HEK293 (cell line): ENCODE measurements at regions not wholly inside any gene's neighbourhood (a gene's known extent, or its start where the extent isn't known, plus 50 kb on each side); places are given as distances from the start of the nearest gene placed in this dataset.

Experiments
- CTCF ChIA-PET: fragments of 350-600 bp; formaldehyde crosslinking; extraction: SDS; loops from one replicate; lab custom pipeline; 2021; ENCODE audit warnings: antibody characterized with exemption; lab: Yijun Ruan, JAX
- POLR2A ChIA-PET: fragments of 300-600 bp; formaldehyde crosslinking; extraction: SDS; loops from one replicate; lab custom pipeline; 2020; ENCODE audit warnings: antibody characterized with exemption, inconsistent platforms; lab: Yijun Ruan, JAX
- H3K27ac ChIP-seq: fragments of 200-500 bp; sonication (Bioruptor generic); 2 replicates; pipeline ENCODE4 v1.5.1; 2014; ENCODE audit warnings: low read depth, low read length, control low read depth, inconsistent platforms; ENCODE audit errors: extremely low read depth
- H3K36me3 ChIP-seq, 2 experiments: fragments of 200-500 bp in 1 of 2; sonication (Bioruptor generic) in 1 of 2; 1 replicate in 1 of 2; 2 replicates in 1 of 2; pipeline ENCODE4 v1.5.1; 2014 to 2017; ENCODE audit warnings: inconsistent platforms in 2 of 2, low read length in 2 of 2; ENCODE audit not compliant: control insufficient read depth in 2 of 2, insufficient read depth in 1 of 2
- H3K4me1 ChIP-seq: fragments of 200-500 bp; sonication (Bioruptor generic); 2 replicates; pipeline ENCODE4 v1.5.1; 2014; ENCODE audit warnings: mild to moderate bottlenecking, low read length, inconsistent platforms; ENCODE audit not compliant: control insufficient read depth, insufficient read depth
- H3K4me3 ChIP-seq: 2 replicates; pipeline ENCODE4 v1.5.1; 2011; ENCODE audit warnings: low read depth, mild to moderate bottlenecking, control low read depth, low read length, moderate library complexity
- H3K9me3 ChIP-seq: fragments of 200-500 bp; sonication (Bioruptor generic); 2 replicates; pipeline ENCODE4 v1.5.1; 2014; ENCODE audit warnings: low read depth, low read length, inconsistent platforms; ENCODE audit not compliant: control insufficient read depth, insufficient read depth
- FEZF1 ChIP-seq: fragments of 450-650 bp; formaldehyde crosslinking; IDR thresholded peaks from 2 replicates; pipeline ENCODE4 v1.5.1; 2016; ENCODE audit warnings: missing biosample characterization, missing genetic modification characterization
- GFI1B ChIP-seq: fragments of 450-650 bp; formaldehyde crosslinking; IDR thresholded peaks from 2 replicates; pipeline ENCODE4 v1.5.1; 2016; ENCODE audit warnings: missing biosample characterization, missing genetic modification characterization
- GLIS2 ChIP-seq: fragments of 450-650 bp; formaldehyde crosslinking; IDR thresholded peaks from 2 replicates; pipeline ENCODE4 v1.5.1; 2016; ENCODE audit warnings: missing biosample characterization, missing genetic modification characterization
- HOXA7 ChIP-seq: sonication (generic); formaldehyde crosslinking; IDR thresholded peaks from 2 replicates; pipeline ENCODE4 v1.8.1; 2022; ENCODE audit warnings: missing genetic modification reagents, borderline replicate concordance
- HOXD13 ChIP-seq: sonication (generic); formaldehyde crosslinking; IDR thresholded peaks from 2 replicates; pipeline ENCODE4 v1.8.0; 2022; ENCODE audit warnings: missing genetic modification reagents, borderline replicate concordance
- PRDM1 ChIP-seq: fragments of 450-650 bp; formaldehyde crosslinking; IDR thresholded peaks from 2 replicates; pipeline ENCODE4; 2016; ENCODE audit warnings: missing biosample characterization, missing genetic modification characterization
- SP3 ChIP-seq: fragments of 450-650 bp; formaldehyde crosslinking; IDR thresholded peaks from 2 replicates; pipeline ENCODE4 v1.5.1; 2016; ENCODE audit warnings: missing biosample characterization, missing genetic modification characterization
- TCF7L2 ChIP-seq: IDR thresholded peaks from 2 replicates; pipeline ENCODE4 v1.6.1; 2011; ENCODE audit warnings: low read depth, mild to moderate bottlenecking, inconsistent platforms, low read length, moderate library complexity, borderline replicate concordance
- ZBTB7A ChIP-seq: fragments of 450-650 bp; formaldehyde crosslinking; IDR thresholded peaks from 2 replicates; pipeline ENCODE4 v1.5.1; 2016; ENCODE audit warnings: low read depth, missing biosample characterization, missing genetic modification characterization
- ZFP37 ChIP-seq: fragments of 450-650 bp; formaldehyde crosslinking; IDR thresholded peaks from 2 replicates; pipeline ENCODE4 v1.5.1; 2016; ENCODE audit warnings: missing biosample characterization, missing genetic modification characterization
- ZNF10 ChIP-seq: fragments of 450-650 bp; formaldehyde crosslinking; IDR thresholded peaks from 2 replicates; pipeline ENCODE4 v1.5.1; 2017; ENCODE audit warnings: missing biosample characterization, missing genetic modification characterization
- ZNF138 ChIP-seq: fragments of 450-650 bp; formaldehyde crosslinking; IDR thresholded peaks from 2 replicates; pipeline ENCODE4 v1.5.1; 2016; ENCODE audit warnings: missing biosample characterization, missing genetic modification characterization, borderline replicate concordance
- ZNF146 ChIP-seq: fragments of 450-650 bp; formaldehyde crosslinking; IDR thresholded peaks from 2 replicates; pipeline ENCODE4 v1.5.1; 2016; ENCODE audit warnings: missing biosample characterization, missing genetic modification characterization
- ZNF157 ChIP-seq: fragments of 450-650 bp; formaldehyde crosslinking; IDR thresholded peaks from 2 replicates; pipeline ENCODE4 v1.5.1; 2016; ENCODE audit warnings: missing biosample characterization, missing genetic modification characterization
- ZNF324 ChIP-seq: fragments of 450-650 bp; formaldehyde crosslinking; IDR thresholded peaks from 2 replicates; pipeline ENCODE4 v1.5.1; 2016; ENCODE audit warnings: missing biosample characterization, missing genetic modification characterization
- ZNF366 ChIP-seq: fragments of 450-650 bp; formaldehyde crosslinking; conservative IDR thresholded peaks from 2 replicates; pipeline ENCODE4 v1.5.1; 2016; ENCODE audit warnings: missing biosample characterization, missing genetic modification characterization
- ZNF391 ChIP-seq: fragments of 450-650 bp; formaldehyde crosslinking; IDR thresholded peaks from 2 replicates; pipeline ENCODE4 v1.5.1; 2016; ENCODE audit warnings: low read depth, missing biosample characterization, missing genetic modification characterization, borderline replicate concordance
- ZNF426 ChIP-seq: fragments of 450-650 bp; formaldehyde crosslinking; IDR thresholded peaks from 2 replicates; pipeline ENCODE4 v1.5.1; 2017; ENCODE audit warnings: missing biosample characterization, missing genetic modification characterization, mild to moderate bottlenecking, inconsistent platforms, moderate library complexity
- ZNF549 ChIP-seq: fragments of 450-650 bp; IDR thresholded peaks from 2 replicates; pipeline ENCODE4 v1.5.1; 2018; ENCODE audit warnings: missing biosample characterization, missing genetic modification characterization, mild to moderate bottlenecking, inconsistent platforms, moderate library complexity
- ZNF585B ChIP-seq: fragments of 450-650 bp; formaldehyde crosslinking; IDR thresholded peaks from 2 replicates; pipeline ENCODE4 v1.5.1; 2016; ENCODE audit warnings: missing biosample characterization, missing genetic modification characterization
- ZNF610 ChIP-seq: fragments of 450-650 bp; formaldehyde crosslinking; IDR thresholded peaks from 2 replicates; pipeline ENCODE4 v1.5.1; 2016; ENCODE audit warnings: missing biosample characterization, missing genetic modification characterization, borderline replicate concordance
- TF ChIP-seq, protein P1 (sequence below): fragments of 450-650 bp; formaldehyde crosslinking; IDR thresholded peaks from 2 replicates; pipeline ENCODE4 v1.5.1; 2017; ENCODE audit warnings: missing biosample characterization, missing genetic modification characterization
- TF ChIP-seq, protein P2 (sequence below): fragments of 450-650 bp; formaldehyde crosslinking; IDR thresholded peaks from 2 replicates; pipeline ENCODE4 v1.5.1; 2017; ENCODE audit warnings: missing biosample characterization, missing genetic modification characterization
- TF ChIP-seq, protein P3 (sequence below): fragments of 450-650 bp; formaldehyde crosslinking; IDR thresholded peaks from 2 replicates; pipeline ENCODE4 v1.5.1; 2016; ENCODE audit warnings: missing biosample characterization, missing genetic modification characterization
- TF ChIP-seq, protein P4 (sequence below): fragments of 450-650 bp; formaldehyde crosslinking; IDR thresholded peaks from 2 replicates; pipeline ENCODE4 v1.5.1; 2016; ENCODE audit warnings: missing biosample characterization, missing genetic modification characterization
- TF ChIP-seq, protein P5 (sequence below): fragments of 450-650 bp; formaldehyde crosslinking; IDR thresholded peaks from 2 replicates; pipeline ENCODE4 v1.5.1; 2016; ENCODE audit warnings: missing biosample characterization, missing genetic modification characterization
- TF ChIP-seq, protein P6 (sequence below): fragments of 450-650 bp; formaldehyde crosslinking; IDR thresholded peaks from 2 replicates; pipeline ENCODE4 v1.5.1; 2016; ENCODE audit warnings: missing biosample characterization, missing genetic modification characterization

DNA sequence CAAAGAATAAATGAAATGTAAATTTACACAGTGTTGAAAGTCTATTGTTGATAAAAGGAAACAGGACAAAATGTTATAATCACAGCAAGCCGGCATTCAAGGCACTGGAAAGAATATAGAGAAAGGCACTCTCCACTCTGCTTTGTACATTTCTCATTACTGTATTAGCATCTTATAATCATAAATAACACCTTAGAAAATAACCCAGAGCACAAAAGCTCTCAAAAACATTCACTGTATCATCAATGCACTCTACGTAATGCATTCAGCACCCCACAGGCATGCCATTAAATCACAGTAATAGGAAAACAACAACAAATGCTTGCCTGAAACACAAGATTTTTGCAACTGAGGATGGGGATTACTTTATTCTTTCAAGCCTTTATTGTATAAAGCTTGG lies 75.3 kb upstream of the TRPC3 start (continued):
- TF ChIP-seq, protein P1, sequence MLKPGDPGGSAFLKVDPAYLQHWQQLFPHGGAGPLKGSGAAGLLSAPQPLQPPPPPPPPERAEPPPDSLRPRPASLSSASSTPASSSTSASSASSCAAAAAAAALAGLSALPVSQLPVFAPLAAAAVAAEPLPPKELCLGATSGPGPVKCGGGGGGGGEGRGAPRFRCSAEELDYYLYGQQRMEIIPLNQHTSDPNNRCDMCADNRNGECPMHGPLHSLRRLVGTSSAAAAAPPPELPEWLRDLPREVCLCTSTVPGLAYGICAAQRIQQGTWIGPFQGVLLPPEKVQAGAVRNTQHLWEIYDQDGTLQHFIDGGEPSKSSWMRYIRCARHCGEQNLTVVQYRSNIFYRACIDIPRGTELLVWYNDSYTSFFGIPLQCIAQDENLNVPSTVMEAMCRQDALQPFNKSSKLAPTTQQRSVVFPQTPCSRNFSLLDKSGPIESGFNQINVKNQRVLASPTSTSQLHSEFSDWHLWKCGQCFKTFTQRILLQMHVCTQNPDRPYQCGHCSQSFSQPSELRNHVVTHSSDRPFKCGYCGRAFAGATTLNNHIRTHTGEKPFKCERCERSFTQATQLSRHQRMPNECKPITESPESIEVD (tag by site-specific recombination): no peak
- no peak for TF ChIP-seq SP3 (tag by site-specific recombination)

DNA sequence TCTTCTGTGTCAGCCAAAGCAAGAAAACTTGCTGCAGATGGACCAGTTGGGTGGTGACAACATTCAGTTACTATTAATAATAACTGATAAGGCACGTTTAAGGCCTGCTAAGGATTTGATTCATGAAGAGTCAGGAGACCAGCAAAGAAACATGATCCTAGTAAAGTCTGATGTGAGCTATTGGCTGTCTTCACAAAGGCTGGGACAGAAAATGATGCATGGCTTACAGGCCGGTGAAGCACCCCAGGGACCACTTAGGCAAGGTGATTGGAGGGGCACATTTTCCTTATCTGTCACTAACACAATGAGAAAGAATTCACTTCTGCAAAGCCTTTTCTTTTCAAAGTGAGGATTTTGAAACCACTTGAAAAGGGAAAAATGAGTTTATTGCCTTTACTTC lies 65.4 kb upstream of the TRPC3 start:
- H3K4me3 ChIP-seq: no peak overlapping the region
- CTCF ChIA-PET: no interaction called here
- H3K9me3 ChIP-seq: no peaks in the 10 kb centered on the region
- no peak overlapping the region for H3K27ac ChIP-seq
- no peaks in the 10 kb centered on the region for H3K36me3 ChIP-seq
- POLR2A ChIA-PET: no interaction called here
- H3K4me1 ChIP-seq: no peaks in the 10 kb centered on the region
- TF ChIP-seq, protein P2, sequence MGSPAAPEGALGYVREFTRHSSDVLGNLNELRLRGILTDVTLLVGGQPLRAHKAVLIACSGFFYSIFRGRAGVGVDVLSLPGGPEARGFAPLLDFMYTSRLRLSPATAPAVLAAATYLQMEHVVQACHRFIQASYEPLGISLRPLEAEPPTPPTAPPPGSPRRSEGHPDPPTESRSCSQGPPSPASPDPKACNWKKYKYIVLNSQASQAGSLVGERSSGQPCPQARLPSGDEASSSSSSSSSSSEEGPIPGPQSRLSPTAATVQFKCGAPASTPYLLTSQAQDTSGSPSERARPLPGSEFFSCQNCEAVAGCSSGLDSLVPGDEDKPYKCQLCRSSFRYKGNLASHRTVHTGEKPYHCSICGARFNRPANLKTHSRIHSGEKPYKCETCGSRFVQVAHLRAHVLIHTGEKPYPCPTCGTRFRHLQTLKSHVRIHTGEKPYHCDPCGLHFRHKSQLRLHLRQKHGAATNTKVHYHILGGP (tag by site-specific recombination): no peak
- TF ChIP-seq, protein P3, sequence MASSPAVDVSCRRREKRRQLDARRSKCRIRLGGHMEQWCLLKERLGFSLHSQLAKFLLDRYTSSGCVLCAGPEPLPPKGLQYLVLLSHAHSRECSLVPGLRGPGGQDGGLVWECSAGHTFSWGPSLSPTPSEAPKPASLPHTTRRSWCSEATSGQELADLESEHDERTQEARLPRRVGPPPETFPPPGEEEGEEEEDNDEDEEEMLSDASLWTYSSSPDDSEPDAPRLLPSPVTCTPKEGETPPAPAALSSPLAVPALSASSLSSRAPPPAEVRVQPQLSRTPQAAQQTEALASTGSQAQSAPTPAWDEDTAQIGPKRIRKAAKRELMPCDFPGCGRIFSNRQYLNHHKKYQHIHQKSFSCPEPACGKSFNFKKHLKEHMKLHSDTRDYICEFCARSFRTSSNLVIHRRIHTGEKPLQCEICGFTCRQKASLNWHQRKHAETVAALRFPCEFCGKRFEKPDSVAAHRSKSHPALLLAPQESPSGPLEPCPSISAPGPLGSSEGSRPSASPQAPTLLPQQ (tag by site-specific recombination): no peak
- peak; percentile 70; the same call in 1 of the 2 replicates for TF ChIP-seq TCF7L2
- peak; percentile 59 for TF ChIP-seq FEZF1
- no peak for TF ChIP-seq ZFP37 (tag by site-specific recombination)
- no peak for TF ChIP-seq GFI1B
- TF ChIP-seq, protein P4, sequence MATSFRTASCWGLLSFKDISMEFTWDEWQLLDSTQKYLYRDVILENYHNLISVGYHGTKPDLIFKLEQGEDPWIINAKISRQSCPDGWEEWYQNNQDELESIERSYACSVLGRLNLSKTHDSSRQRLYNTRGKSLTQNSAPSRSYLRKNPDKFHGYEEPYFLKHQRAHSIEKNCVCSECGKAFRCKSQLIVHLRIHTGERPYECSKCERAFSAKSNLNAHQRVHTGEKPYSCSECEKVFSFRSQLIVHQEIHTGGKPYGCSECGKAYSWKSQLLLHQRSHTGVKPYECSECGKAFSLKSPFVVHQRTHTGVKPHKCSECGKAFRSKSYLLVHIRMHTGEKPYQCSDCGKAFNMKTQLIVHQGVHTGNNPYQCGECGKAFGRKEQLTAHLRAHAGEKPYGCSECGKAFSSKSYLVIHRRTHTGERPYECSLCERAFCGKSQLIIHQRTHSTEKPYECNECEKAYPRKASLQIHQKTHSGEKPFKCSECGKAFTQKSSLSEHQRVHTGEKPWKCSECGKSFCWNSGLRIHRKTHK (tag by site-specific recombination): no peak
- TF ChIP-seq ZNF138 (tag by site-specific recombination): no peak
- TF ChIP-seq, protein P5, sequence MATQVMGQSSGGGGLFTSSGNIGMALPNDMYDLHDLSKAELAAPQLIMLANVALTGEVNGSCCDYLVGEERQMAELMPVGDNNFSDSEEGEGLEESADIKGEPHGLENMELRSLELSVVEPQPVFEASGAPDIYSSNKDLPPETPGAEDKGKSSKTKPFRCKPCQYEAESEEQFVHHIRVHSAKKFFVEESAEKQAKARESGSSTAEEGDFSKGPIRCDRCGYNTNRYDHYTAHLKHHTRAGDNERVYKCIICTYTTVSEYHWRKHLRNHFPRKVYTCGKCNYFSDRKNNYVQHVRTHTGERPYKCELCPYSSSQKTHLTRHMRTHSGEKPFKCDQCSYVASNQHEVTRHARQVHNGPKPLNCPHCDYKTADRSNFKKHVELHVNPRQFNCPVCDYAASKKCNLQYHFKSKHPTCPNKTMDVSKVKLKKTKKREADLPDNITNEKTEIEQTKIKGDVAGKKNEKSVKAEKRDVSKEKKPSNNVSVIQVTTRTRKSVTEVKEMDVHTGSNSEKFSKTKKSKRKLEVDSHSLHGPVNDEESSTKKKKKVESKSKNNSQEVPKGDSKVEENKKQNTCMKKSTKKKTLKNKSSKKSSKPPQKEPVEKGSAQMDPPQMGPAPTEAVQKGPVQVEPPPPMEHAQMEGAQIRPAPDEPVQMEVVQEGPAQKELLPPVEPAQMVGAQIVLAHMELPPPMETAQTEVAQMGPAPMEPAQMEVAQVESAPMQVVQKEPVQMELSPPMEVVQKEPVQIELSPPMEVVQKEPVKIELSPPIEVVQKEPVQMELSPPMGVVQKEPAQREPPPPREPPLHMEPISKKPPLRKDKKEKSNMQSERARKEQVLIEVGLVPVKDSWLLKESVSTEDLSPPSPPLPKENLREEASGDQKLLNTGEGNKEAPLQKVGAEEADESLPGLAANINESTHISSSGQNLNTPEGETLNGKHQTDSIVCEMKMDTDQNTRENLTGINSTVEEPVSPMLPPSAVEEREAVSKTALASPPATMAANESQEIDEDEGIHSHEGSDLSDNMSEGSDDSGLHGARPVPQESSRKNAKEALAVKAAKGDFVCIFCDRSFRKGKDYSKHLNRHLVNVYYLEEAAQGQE (tag by site-specific recombination): no peak
- TF ChIP-seq HOXA7 (CRISPR knock-in tag): no peak
- no peak for TF ChIP-seq ZNF324 (tag by site-specific recombination)
- TF ChIP-seq ZNF610 (tag by site-specific recombination): no peak
- TF ChIP-seq ZNF391 (tag by site-specific recombination): no peak
- TF ChIP-seq GLIS2 (tag by site-specific recombination): no peak
- no peak for TF ChIP-seq ZNF549 (tag by site-specific recombination)
- TF ChIP-seq, protein P6, sequence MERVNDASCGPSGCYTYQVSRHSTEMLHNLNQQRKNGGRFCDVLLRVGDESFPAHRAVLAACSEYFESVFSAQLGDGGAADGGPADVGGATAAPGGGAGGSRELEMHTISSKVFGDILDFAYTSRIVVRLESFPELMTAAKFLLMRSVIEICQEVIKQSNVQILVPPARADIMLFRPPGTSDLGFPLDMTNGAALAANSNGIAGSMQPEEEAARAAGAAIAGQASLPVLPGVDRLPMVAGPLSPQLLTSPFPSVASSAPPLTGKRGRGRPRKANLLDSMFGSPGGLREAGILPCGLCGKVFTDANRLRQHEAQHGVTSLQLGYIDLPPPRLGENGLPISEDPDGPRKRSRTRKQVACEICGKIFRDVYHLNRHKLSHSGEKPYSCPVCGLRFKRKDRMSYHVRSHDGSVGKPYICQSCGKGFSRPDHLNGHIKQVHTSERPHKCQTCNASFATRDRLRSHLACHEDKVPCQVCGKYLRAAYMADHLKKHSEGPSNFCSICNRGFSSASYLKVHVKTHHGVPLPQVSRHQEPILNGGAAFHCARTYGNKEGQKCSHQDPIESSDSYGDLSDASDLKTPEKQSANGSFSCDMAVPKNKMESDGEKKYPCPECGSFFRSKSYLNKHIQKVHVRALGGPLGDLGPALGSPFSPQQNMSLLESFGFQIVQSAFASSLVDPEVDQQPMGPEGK (tag by site-specific recombination): no peak
- no peak for TF ChIP-seq ZBTB7A (tag by site-specific recombination)
- TF ChIP-seq PRDM1 (tag by site-specific recombination): no peak
- no peak for TF ChIP-seq ZNF10 (tag by site-specific recombination)
- no peak for TF ChIP-seq ZNF146
- no peak for TF ChIP-seq ZNF366 (tag by site-specific recombination)
- no peak for TF ChIP-seq ZNF585B (tag by site-specific recombination)
- no peak for TF ChIP-seq ZNF426
- TF ChIP-seq HOXD13 (CRISPR knock-in tag): no peak
- TF ChIP-seq ZNF157: no peak
